GM15510 (cell line): ENCODE measurements at regions not wholly inside any gene's neighbourhood (a gene's known extent, or its start where the extent isn't known, plus 50 kb on each side); places are given as distances from the start of the nearest gene placed in this dataset.

Experiments
- POLR2A ChIP-seq: IDR thresholded peaks from 3 replicates; pipeline ENCODE4 v1.6.1; 2011; ENCODE audit warnings: borderline replicate concordance; ENCODE audit not compliant: insufficient read length; ENCODE audit errors: extremely low read depth

GRCh38 chr14:105912641-105913180, 386.3 kb downstream of the TMEM121 start:
- TF ChIP-seq POLR2A, result no peak

- TF ChIP-seq POLR2A, result no peak
Measured at GRCh38 chr14:105913221-105913620, 386.8 kb downstream of the TMEM121 start.

DNA sequence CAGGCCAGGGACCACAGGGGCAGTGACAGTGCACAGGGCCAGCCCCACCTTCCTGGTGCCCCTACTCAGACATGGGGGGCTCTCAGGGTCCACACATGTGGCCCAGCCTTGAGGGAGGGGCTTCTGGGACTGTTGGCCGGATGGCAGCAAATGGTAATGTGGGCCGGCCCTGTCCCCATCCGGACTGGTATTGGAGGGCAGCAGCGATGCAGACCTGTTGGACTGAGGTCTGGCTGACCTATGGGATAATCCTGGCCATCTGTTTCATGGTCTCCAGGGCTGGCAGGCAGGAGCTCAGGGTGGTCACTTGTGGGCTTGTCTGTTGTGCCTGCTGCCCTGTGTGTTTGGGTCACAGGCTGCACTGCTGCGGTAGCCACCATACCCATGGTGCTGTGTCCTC, 387.5 kb downstream of the TMEM121 start:
- no peak for TF ChIP-seq POLR2A

DNA sequence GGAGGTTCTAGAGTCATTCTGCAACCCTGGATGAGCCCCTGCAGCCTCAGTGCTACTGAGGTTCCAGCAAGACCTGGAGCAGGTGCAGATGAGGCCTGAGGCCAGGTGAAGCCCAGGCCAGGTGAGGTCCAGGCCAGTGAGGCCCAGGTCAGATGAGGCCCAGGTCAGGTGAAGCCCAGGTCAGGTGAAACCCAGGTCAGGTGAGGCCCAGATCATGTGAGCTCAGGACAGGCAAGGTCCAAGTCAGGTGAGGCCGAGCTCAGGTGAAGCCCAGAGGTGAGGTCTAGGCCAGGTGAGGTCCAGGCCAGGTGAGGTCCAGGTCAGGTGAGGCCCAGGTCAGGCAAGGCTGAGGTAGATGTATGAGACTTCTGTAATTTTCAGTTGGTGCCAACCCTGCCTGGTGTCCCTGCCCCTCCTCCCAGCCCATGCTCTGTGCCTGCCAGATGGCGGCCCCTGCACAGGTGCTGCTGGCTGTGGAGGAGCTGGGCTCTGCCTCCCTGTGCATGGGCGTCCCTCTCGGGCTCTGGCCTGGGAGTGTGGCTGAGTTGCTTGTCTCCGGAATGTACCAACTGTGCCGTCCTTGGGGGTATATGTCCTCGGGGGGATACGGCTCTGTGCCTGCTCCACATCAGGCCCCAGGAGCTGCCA, 388.5 kb downstream of the TMEM121 start:
- no peak for TF ChIP-seq POLR2A

- TF ChIP-seq POLR2A, result peak; percentile 26
Measured at GRCh38 chr14:105917933-105918436, 391.6 kb downstream of the TMEM121 start.

- TF ChIP-seq POLR2A, result no peak
Measured at GRCh38 chr14:105918496-105919262, 392.3 kb downstream of the TMEM121 start.

GRCh38 chr14:105919458-105920150, 393.2 kb downstream of the TMEM121 start:
- no peak for TF ChIP-seq POLR2A

GRCh38 chr14:105924951-105925591, 398.7 kb downstream of the TMEM121 start:
- no peak for TF ChIP-seq POLR2A

DNA sequence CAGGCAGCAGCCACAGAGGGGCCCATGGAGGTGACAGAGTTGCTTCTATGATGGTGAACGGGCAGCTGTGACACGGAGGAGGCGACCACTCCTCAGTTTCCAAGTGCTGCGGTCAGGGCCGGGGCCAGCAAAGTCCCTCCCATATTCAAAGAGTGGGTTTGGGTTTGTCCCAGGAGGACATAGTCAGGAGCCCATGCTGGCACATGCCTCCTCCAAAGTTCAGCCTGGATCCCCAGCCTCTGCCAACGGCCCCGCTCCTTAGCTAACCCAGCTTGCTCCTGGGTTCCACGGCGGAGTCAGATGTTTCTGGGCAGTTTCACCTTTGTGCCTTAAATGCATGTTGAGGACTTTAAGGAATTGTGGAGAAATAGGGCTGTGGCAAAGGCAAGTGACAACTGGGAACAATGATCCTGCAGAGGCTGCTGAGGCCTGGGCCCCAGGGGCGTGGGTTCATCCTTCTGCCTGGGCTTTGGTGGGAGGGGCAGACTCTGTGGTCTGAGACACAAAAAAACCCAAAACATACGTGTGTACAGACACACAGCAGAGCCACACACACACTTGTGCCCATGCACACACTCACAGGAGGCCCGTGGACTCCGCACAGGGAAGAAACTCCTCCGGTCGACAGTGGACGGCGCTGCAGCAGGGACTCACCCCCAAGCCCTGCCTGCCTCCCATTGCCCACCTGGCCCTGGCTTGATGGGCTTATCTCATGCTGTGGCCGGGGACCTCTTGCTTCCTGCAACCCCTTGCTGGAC, 399.4 kb downstream of the TMEM121 start:
- TF ChIP-seq POLR2A, result no peak

DNA sequence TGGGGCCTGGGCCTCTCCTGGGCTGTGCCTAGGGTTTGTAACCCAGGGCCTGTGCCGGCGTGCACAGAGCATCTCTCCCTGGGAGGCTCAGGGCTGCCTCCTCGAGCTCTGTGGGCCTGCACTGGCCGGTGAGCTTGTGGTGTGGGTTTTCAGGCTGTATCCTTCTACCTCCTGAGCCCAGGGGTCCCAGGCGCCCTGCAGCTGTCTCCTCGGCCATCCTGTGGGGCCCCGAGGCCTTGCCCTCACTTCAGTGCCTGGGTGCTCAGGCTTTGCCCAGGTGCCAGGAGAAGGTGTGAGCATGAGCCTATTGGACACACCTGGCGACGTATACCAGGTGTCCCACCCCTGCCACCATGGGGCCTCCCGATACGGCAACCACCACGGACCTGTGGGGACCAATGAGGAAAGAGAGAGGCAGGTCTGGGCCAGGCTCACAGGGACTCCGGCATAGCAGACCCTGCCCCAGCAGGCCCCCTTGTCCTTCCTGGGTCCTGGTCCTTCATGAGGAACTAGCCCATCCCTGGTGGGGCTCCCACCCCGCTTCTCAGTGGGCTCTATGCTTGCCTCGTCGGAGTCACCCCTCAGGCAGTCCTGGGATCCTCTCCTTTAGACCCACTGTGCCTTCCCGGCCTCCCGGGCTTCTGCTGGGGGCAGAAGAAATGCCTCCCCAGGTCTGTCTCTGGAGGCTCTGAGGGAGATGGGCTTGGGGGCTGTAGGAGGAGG, 400.2 kb downstream of the TMEM121 start:
- peak; percentile 16 for TF ChIP-seq POLR2A

DNA sequence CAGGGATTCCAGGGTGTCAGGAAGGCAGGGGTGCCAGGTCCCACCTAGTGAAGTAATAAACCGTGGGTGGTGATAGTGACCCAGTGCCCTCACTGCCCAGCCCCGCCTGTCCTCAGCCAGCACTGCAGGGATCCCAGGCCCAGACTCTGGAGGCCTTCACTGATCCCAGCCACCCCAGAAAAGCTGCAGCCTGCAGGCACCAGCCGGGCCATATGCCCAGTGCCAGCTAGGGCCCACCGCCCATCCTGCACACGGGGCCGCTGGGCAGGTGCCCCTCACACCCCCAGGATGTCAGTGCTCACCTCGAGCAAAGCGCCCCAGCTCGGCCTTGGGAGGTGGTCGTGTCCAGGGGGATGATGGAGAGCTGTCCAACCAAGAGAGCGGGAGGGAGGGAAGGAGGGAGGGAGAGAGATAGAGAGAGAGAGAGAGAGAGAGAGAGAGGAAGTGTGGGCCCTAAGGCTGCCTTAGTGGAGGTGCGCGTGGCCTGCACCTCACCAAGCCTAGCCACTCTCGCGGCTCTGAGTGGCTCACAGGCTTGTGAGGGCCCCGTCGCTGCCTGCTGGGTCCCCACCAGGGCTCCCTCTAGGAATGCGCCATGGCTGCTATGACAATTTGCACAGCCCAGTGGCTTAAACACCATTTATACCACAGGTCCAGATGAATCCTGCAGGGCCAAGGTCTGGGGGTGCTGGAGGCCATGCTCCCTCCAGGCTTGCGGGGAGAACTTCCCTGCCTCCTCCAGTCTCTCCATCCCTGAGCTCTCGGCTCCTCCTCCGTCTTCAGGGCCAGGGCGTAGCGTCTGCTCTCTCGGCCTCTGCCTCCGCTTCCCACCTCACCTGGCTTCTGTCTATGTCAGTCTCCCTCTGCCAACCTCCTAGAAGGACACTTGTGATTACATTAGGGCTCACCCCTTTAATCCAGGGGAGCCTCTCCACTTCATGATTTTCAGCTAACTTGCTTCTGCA, 401.0 kb downstream of the TMEM121 start:
- TF ChIP-seq POLR2A, result peak; percentile 6
